HG02642 (cell line): ENCODE measurements at regions not wholly inside any gene's neighbourhood (a gene's known extent, or its start where the extent isn't known, plus 50 kb on each side); places are given as distances from the start of the nearest gene placed in this dataset.
"Not testable (repeated sequence)": the region's sequence is repeated elsewhere in the genome, so short reads cannot be mapped to it uniquely, and the experiment has no call there.

Experiments
- ATAC-seq: cut with Tn5 transposase; IDR thresholded peaks from one replicate; pipeline ENCODE4 v1.9.1; 2021; ENCODE audit warnings: mild to moderate bottlenecking; ENCODE audit not compliant: unreplicated experiment, poor library complexity

- ATAC-seq = no peak
Observed at GRCh38 chr6:103534095-103534494, 1325.6 kb downstream of the HACE1 start.

- no peak for ATAC-seq
Observed at GRCh38 chr6:103522045-103522444, 1337.7 kb downstream of the HACE1 start.

GRCh38 chr6:103516336-103516735 is 1343.4 kb downstream of the HACE1 start:
- no peak for ATAC-seq

- ATAC-seq = no peak
Observed at GRCh38 chr6:103507052-103507451, 1352.7 kb downstream of the HACE1 start.

GRCh38 chr6:103505155-103505518 is 1354.6 kb downstream of the HACE1 start:
- ATAC-seq = no peak

- ATAC-seq = no peak
Observed at GRCh38 chr6:103504501-103505154, 1355.1 kb downstream of the HACE1 start.

- ATAC-seq = not testable (repeated sequence)
Observed at GRCh38 chr6:103496588-103496987, 1363.1 kb downstream of the HACE1 start.

- no peak for ATAC-seq
Observed at GRCh38 chr6:103456652-103457051, 1403.1 kb downstream of the HACE1 start.

- ATAC-seq = no peak
Observed at GRCh38 chr6:103455275-103455674, 1404.4 kb downstream of the HACE1 start.

GRCh38 chr6:103409475-103409874 is 1450.2 kb downstream of the HACE1 start:
- no peak for ATAC-seq

- ATAC-seq = no peak
Observed at GRCh38 chr6:103405321-103405720, 1454.4 kb downstream of the HACE1 start.

GRCh38 chr6:103404799-103405198 is 1454.9 kb downstream of the HACE1 start:
- no peak for ATAC-seq

GRCh38 chr6:103396768-103397167 is 1463.0 kb downstream of the HACE1 start:
- no peak for ATAC-seq

GRCh38 chr6:103379272-103379671 is 1480.4 kb downstream of the HACE1 start:
- ATAC-seq = no peak

GRCh38 chr6:103367212-103367611 is 1492.5 kb downstream of the HACE1 start:
- no peak for ATAC-seq

- no peak for ATAC-seq
Observed at GRCh38 chr6:103356531-103356930, 1503.2 kb downstream of the HACE1 start.

- no peak for ATAC-seq
Observed at GRCh38 chr6:103344554-103345163, 1515.1 kb downstream of the HACE1 start.

- no peak for ATAC-seq
Observed at GRCh38 chr6:103335412-103335811, 1524.3 kb downstream of the HACE1 start.

GRCh38 chr6:103326760-103327757 is 1532.7 kb downstream of the HACE1 start:
- no peak for ATAC-seq

GRCh38 chr6:103313432-103313831 is 1546.3 kb downstream of the HACE1 start:
- no peak for ATAC-seq

- not testable (repeated sequence) for ATAC-seq
Observed at GRCh38 chr6:103294376-103294775, 1565.3 kb downstream of the HACE1 start.
